PC-3 (cell line): ENCODE measurements at regions not wholly inside any gene's neighbourhood (a gene's known extent, or its start where the extent isn't known, plus 50 kb on each side); places are given as distances from the start of the nearest gene placed in this dataset.

Source experiments
- ATAC-seq: fragments of 200-7000 bp; cut with Tn5 transposase; 2 replicates; pipeline ENCODE4 v1.9.1; 2020; ENCODE audit warnings: mild to moderate bottlenecking, moderate library complexity
- BruUV-seq: library from RNA; stranded (reverse); fragments of 400-500 nt; replicated peaks from 2 replicates; lab custom pipeline; 2021; lab: Mats Ljungman, UMichigan
- CTCF ChIA-PET: fragments of 300-600 bp; sonication (Branson Sonifier 250); formaldehyde crosslinking; loops from one replicate; lab custom pipeline; 2022; ENCODE audit warnings: antibody characterized with exemption; lab: Charles Lee
- POLR2A ChIA-PET: fragments of 300-600 bp; sonication (Branson Sonifier 250); formaldehyde crosslinking; loops from one replicate; lab custom pipeline; 2022; ENCODE audit warnings: antibody characterized with exemption; ENCODE audit not compliant: unreplicated experiment; lab: Charles Lee
- DNase-seq: peaks from one replicate; pipeline ENCODE4 v3.0.0-alpha.2; 2015
- H2AFZ ChIP-seq: fragments of 300-600 bp; sonication (generic); 2 replicates; pipeline ENCODE4 v1.6.0; 2016; ENCODE audit warnings: antibody characterized with exemption, low read length
- H3F3A ChIP-seq: fragments of 300-600 bp; sonication (generic); one replicate; pipeline ENCODE4 v1.6.0; 2017; ENCODE audit warnings: antibody characterized with exemption, low read length, control low read depth, mild to moderate bottlenecking; ENCODE audit not compliant: unreplicated experiment
- H3K27ac ChIP-seq: fragments of 300-600 bp; sonication (generic); 2 replicates; pipeline ENCODE4 v1.5.1; 2016; ENCODE audit warnings: mild to moderate bottlenecking, low read length
- H3K27me3 ChIP-seq: fragments of 300-600 bp; sonication (generic); 2 replicates; pipeline ENCODE4 v1.6.1; 2016; ENCODE audit warnings: low read length, mixed read lengths
- H3K36me3 ChIP-seq: fragments of 300-600 bp; sonication (generic); 2 replicates; pipeline ENCODE4 v1.6.1; 2016; ENCODE audit warnings: low read depth, mixed run types, low read length, mixed read lengths
- H3K4me1 ChIP-seq: fragments of 300-600 bp; sonication (generic); 2 replicates; pipeline ENCODE4 v1.5.1; 2016; ENCODE audit warnings: low read length; ENCODE audit not compliant: insufficient read depth
- H3K4me2 ChIP-seq: fragments of 300-600 bp; sonication (generic); 2 replicates; pipeline ENCODE4 v1.6.0; 2016; ENCODE audit warnings: low read length
- H3K4me3 ChIP-seq: fragments of 300-600 bp; sonication (generic); 2 replicates; pipeline ENCODE4 v1.5.1; 2016; ENCODE audit warnings: mild to moderate bottlenecking, low read length, mixed read lengths
- H3K79me2 ChIP-seq: fragments of 300-600 bp; sonication (generic); 2 replicates; pipeline ENCODE4 v1.6.1; 2017; ENCODE audit warnings: low read length, mixed read lengths
- H3K9ac ChIP-seq: fragments of 300-600 bp; sonication (generic); 2 replicates; pipeline ENCODE4 v1.6.0; 2016; ENCODE audit warnings: mild to moderate bottlenecking, low read length
- H3K9me2 ChIP-seq: fragments of 300-600 bp; sonication (generic); replicated peaks from 2 replicates; pipeline ENCODE4 v1.6.1; 2016; ENCODE audit warnings: mixed run types, low read length, mixed read lengths
- H3K9me3 ChIP-seq: fragments of 300-600 bp; sonication (generic); 2 replicates; pipeline ENCODE4 v1.6.1; 2016; ENCODE audit warnings: low read length, mixed read lengths
- H4K20me1 ChIP-seq: fragments of 300-600 bp; sonication (generic); 2 replicates; pipeline ENCODE4 v1.6.1; 2016; ENCODE audit warnings: low read length, mixed read lengths
- EZH2 ChIP-seq: fragments of 300-600 bp; sonication (generic); IDR thresholded peaks from one replicate; pipeline ENCODE4 v1.6.1; 2017; ENCODE audit warnings: antibody characterized with exemption, mild to moderate bottlenecking, low read length; ENCODE audit not compliant: unreplicated experiment
- EZH2phosphoT487 ChIP-seq: fragments of 300-600 bp; sonication (generic); IDR thresholded peaks from 2 replicates; pipeline ENCODE4 v1.6.1; 2018; ENCODE audit warnings: mild to moderate bottlenecking, antibody characterized with exemption, low read length, borderline replicate concordance
- intact Hi-C: fragments of 100-400 bp; cut with micrococcal nuclease; formaldehyde crosslinking; loops from 2 replicates; pipeline ENCODE4 v1.9.0; 2023
- TF ChIP-seq, protein P1 (sequence below): fragments of 300-600 bp; sonication (generic); conservative IDR thresholded peaks from 2 replicates; pipeline ENCODE4 v1.5.1; 2017; ENCODE audit warnings: antibody characterized with exemption, low read depth, mild to moderate bottlenecking, low read length

- ATAC-seq (no peak), DNase-seq (no peak)
- no peaks in the 10 kb centered on the region for H3K9me3 ChIP-seq
- TF ChIP-seq, protein P1, sequence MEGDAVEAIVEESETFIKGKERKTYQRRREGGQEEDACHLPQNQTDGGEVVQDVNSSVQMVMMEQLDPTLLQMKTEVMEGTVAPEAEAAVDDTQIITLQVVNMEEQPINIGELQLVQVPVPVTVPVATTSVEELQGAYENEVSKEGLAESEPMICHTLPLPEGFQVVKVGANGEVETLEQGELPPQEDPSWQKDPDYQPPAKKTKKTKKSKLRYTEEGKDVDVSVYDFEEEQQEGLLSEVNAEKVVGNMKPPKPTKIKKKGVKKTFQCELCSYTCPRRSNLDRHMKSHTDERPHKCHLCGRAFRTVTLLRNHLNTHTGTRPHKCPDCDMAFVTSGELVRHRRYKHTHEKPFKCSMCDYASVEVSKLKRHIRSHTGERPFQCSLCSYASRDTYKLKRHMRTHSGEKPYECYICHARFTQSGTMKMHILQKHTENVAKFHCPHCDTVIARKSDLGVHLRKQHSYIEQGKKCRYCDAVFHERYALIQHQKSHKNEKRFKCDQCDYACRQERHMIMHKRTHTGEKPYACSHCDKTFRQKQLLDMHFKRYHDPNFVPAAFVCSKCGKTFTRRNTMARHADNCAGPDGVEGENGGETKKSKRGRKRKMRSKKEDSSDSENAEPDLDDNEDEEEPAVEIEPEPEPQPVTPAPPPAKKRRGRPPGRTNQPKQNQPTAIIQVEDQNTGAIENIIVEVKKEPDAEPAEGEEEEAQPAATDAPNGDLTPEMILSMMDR = no peak
- TF ChIP-seq EZH2phosphoT487 = no peak
- no peak overlapping the region for H3K4me3 ChIP-seq
- ChIA-PET CTCF (no interaction called here), POLR2A (no interaction called here)
- no peak overlapping the region for H2AFZ ChIP-seq
- intact Hi-C loops = no loop called here
- H3K36me3 ChIP-seq = peaks cover 2% of the 10 kb centered on the region; the same call in 1 of the 2 replicates
- no peaks in the 10 kb centered on the region for H3K4me1 ChIP-seq
- H3K27ac ChIP-seq = no peak overlapping the region
- no peaks in the 10 kb centered on the region for H4K20me1 ChIP-seq
- H3K4me2 ChIP-seq = no peak overlapping the region
- H3K9ac ChIP-seq = no peak overlapping the region
- H3K79me2 ChIP-seq = no peaks in the 10 kb centered on the region
- no peaks in the 10 kb centered on the region for H3K9me2 ChIP-seq
- no TSS peak for BruUV-seq
- H3K27me3 ChIP-seq = peaks cover 33% of the 10 kb centered on the region
- H3F3A ChIP-seq = no peaks in the 10 kb centered on the region
These were observed 59.5 kb downstream of the ZIC5 start for GRCh38 chr13:99911965-99912566.

GRCh38 chr13:99911069-99911964, 60.2 kb downstream of the ZIC5 start:
- H4K20me1 ChIP-seq = no peaks in the 10 kb centered on the region
- BruUV-seq = no TSS peak
- peaks cover 33% of the 10 kb centered on the region for H3K27me3 ChIP-seq
- H3K4me3 ChIP-seq = no peak overlapping the region
- no peak for TF ChIP-seq EZH2
- no peak for TF ChIP-seq EZH2phosphoT487
- TF ChIP-seq, protein P1 = no peak
- no peaks in the 10 kb centered on the region for H3F3A ChIP-seq
- no peak overlapping the region for H3K9ac ChIP-seq
- POLR2A ChIA-PET = no interaction called here
- ATAC-seq (no peak), DNase-seq (no peak)
- H3K36me3 ChIP-seq = no peaks in the 10 kb centered on the region
- no peaks in the 10 kb centered on the region for H3K9me2 ChIP-seq
- intact Hi-C loops = no loop called here
- H3K4me2 ChIP-seq = no peak overlapping the region
- H3K9me3 ChIP-seq = no peaks in the 10 kb centered on the region
- H2AFZ ChIP-seq = no peak overlapping the region
- no peak overlapping the region for H3K27ac ChIP-seq
- CTCF ChIA-PET = no interaction called here
- no peaks in the 10 kb centered on the region for H3K4me1 ChIP-seq
- no peaks in the 10 kb centered on the region for H3K79me2 ChIP-seq
